ENCODE measurements at regions not wholly inside any gene's neighbourhood (a gene's known extent, or its start where the extent isn't known, plus 50 kb on each side); places are given as distances from the start of the nearest gene placed in this dataset.

DNA sequence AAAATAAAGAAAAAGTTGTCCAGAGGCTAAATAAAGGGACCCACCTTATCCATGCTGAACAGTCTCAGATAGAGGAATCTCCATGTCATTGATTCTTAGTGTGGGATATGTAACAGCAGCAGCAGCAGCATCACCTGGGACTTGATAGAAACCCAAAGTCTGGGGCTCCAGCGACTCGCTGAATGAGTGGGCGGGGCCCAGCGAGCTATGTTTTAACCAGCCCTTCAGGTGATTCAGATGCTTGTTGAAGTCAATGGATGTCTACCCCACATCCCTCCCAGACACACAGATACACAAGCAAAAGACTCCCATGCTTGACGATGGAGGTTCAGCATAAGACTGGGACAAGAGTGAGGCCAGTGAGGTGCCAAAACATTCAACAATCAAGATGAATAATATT is 298.6 kb downstream of the UBE3D start:
- no peaks in the 10 kb centered on the region for H3K9me3 ChIP-seq (ENCODE audit: low read depth)
- 0 out of 2 replicates have a peak, but pooled peaks cover 8% of the 10 kb centered on the region for H3K4me1 ChIP-seq (ENCODE audit: insufficient read depth)
- no peaks in the 10 kb centered on the region for H4K20me1 ChIP-seq (ENCODE audit: insufficient read depth)
- DNase-seq = no peak
- no peaks in the 10 kb centered on the region for H3K79me2 ChIP-seq (ENCODE audit: insufficient read depth)
- in situ Hi-C loops (cut with MboI) = no loop called here
- H3K4me3 ChIP-seq = no peak overlapping the region
- peak overlapping the region; percentile 8 for H3K4me2 ChIP-seq (ENCODE audit: unreplicated experiment)
- no peak overlapping the region for H3K9ac ChIP-seq
- TF ChIP-seq EZH2phosphoT487 (IDR thresholded peaks at IDR 0.05; ENCODE audit: insufficient read depth, low read depth) = no peak
- TF ChIP-seq EZH2 (IDR thresholded peaks at IDR 0.05; ENCODE audit: insufficient read depth, poor library complexity, severe bottlenecking) = no peak
- 67 to 79% methylated on average over 5 of the region's 5 CpGs for WGBS, 2 experiments (ENCODE audit: low coverage in 1 of 2, low lambda C conversion rate in 2 of 2, missing lambda C conversion rate in 2 of 2)
- no peak overlapping the region for H3K27ac ChIP-seq
- no peaks in the 10 kb centered on the region for H3K9me2 ChIP-seq (ENCODE audit: insufficient read depth)
- no peaks in the 10 kb centered on the region for H3F3A ChIP-seq (ENCODE audit: insufficient read depth)
- H3K27me3 ChIP-seq (replicated peaks; ENCODE audit: insufficient read depth) = no peaks in the 10 kb centered on the region
- H2AFZ ChIP-seq = no peak overlapping the region
- H3K36me3 ChIP-seq (ENCODE audit: low read depth) = no peaks in the 10 kb centered on the region

DNA sequence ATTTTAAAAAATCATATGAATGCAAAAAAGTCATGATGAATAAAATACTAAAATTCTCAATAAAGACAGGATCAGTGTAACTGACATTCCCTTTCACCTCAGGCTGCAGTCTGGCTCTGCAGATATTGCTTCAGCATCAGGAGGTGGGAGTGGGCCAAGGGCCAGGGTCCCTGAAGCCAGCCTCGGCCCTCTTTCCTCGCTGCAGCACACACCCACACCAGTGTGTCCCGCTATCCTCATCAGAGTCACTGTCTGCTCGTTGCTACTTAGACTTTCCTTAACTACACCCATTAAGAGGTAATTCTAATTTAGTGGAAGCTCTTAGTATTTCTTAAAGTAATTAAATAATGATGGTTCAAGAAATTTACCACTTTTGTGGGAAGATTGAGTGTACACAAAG is 298.2 kb downstream of the UBE3D start:
- H3K27ac ChIP-seq = no peak overlapping the region
- no peaks in the 10 kb centered on the region for H3K36me3 ChIP-seq (ENCODE audit: low read depth)
- no peaks in the 10 kb centered on the region for H3K79me2 ChIP-seq (ENCODE audit: insufficient read depth)
- H3K4me2 ChIP-seq (ENCODE audit: unreplicated experiment) = no peak overlapping the region
- 0 out of 2 replicates have a peak, but pooled peaks cover 8% of the 10 kb centered on the region for H3K4me1 ChIP-seq (ENCODE audit: insufficient read depth)
- no peaks in the 10 kb centered on the region for H3K9me2 ChIP-seq (ENCODE audit: insufficient read depth)
- H2AFZ ChIP-seq = no peak overlapping the region
- H3K9ac ChIP-seq = no peak overlapping the region
- no peaks in the 10 kb centered on the region for H4K20me1 ChIP-seq (ENCODE audit: insufficient read depth)
- WGBS, 2 experiments (ENCODE audit: low coverage in 1 of 2, low lambda C conversion rate in 2 of 2, missing lambda C conversion rate in 2 of 2) = 76 to 80% methylated on average over 4 of the region's 4 CpGs
- H3F3A ChIP-seq (ENCODE audit: insufficient read depth) = no peaks in the 10 kb centered on the region
- no peak for TF ChIP-seq EZH2 (IDR thresholded peaks at IDR 0.05; ENCODE audit: insufficient read depth, poor library complexity, severe bottlenecking)
- TF ChIP-seq EZH2phosphoT487 (IDR thresholded peaks at IDR 0.05; ENCODE audit: insufficient read depth, low read depth) = no peak
- H3K27me3 ChIP-seq (replicated peaks; ENCODE audit: insufficient read depth) = no peaks in the 10 kb centered on the region
- H3K9me3 ChIP-seq (ENCODE audit: low read depth) = no peaks in the 10 kb centered on the region
- H3K4me3 ChIP-seq = no peak overlapping the region
- in situ Hi-C loops (cut with MboI) = no loop called here
- DNase-seq = no peak

DNA sequence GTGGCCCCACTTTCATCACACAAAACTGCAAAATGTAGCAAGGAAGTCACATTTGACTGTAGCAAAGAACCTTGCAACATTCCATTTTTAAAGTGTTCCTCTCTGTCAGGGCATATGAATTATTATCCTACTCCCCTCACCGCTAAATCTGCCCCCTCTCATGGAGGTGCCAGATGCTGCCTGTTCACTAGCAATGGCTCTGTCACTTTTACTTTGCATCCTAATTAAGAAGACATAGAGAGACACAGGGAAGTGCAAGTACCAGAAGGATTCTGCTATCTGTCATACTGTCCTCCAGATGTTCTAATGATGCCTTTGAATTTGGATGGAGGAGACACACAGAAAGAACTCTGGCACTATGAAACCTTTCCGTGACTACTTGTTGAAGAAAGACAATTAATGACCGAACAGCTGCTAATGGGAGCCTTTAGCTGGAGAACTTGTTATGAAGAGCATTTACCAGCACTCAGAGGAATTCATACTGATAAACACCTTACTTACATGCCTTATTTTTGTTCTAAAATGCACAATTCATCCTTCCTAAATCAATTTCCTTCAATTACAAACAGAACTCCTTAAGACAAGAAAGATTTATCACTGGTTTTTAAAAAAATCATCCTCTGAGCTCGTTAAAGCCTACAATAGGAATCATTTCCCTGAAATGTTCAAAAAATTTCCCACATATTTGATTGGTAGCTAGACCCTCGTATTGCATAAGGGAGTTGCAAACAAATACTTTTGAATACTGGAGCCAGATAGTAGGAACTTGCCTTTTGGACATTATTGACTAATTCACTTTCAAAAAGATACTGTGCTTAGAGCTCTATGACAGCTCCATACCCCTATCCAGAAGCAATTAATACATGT is 292.6 kb downstream of the UBE3D start:
- in situ Hi-C loops (cut with MboI) = no loop called here

DNA sequence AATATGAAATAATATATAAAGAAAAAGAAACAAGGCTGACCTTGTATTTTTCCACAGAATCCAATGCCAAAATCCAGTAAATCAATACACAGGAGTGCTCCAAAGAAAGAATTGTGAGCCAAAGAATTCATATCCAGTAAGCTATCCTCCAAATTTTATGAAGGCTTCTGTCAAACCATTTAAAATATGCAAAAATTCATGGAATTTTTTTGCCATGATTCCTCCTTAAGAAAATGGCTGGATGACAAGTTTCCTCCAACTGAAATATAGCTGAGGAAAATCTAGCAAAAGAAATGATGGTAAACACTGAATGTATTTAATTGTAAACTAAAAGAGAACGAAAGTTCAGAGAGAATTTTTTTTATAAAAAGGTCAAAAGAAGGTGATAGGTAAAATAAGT is 290.3 kb downstream of the UBE3D start:
- TF ChIP-seq EZH2phosphoT487 (IDR thresholded peaks at IDR 0.05; ENCODE audit: insufficient read depth, low read depth) (no peak), EZH2 (IDR thresholded peaks at IDR 0.05; ENCODE audit: insufficient read depth, poor library complexity, severe bottlenecking) (no peak)

More for the DNA sequence above, 292.6 kb downstream of the UBE3D start:
- Histone ChIP-seq H3K4me2 (ENCODE audit: unreplicated experiment) (no peak overlapping the region), H3K4me3 (no peak overlapping the region), H3K27me3 (replicated peaks; ENCODE audit: insufficient read depth) (no peaks in the 10 kb centered on the region), H3K9me3 (ENCODE audit: low read depth) (no peaks in the 10 kb centered on the region), H2AFZ (no peak overlapping the region), H3F3A (ENCODE audit: insufficient read depth) (no peaks in the 10 kb centered on the region), H3K27ac (no peak overlapping the region), H4K20me1 (ENCODE audit: insufficient read depth) (no peaks in the 10 kb centered on the region), H3K9ac (no peak overlapping the region), H3K79me2 (ENCODE audit: insufficient read depth) (no peaks in the 10 kb centered on the region), H3K4me1 (ENCODE audit: insufficient read depth) (peaks cover 17% of the 10 kb centered on the region), H3K36me3 (ENCODE audit: low read depth) (no peaks in the 10 kb centered on the region), H3K9me2 (ENCODE audit: insufficient read depth) (no peaks in the 10 kb centered on the region)
- no peak for DNase-seq
- 38 to 39% methylated on average over 5 of the region's 5 CpGs for WGBS, 2 experiments (ENCODE audit: low coverage in 1 of 2, low lambda C conversion rate in 2 of 2, missing lambda C conversion rate in 2 of 2)
- TF ChIP-seq EZH2phosphoT487 (IDR thresholded peaks at IDR 0.05; ENCODE audit: insufficient read depth, low read depth) (no peak), EZH2 (IDR thresholded peaks at IDR 0.05; ENCODE audit: insufficient read depth, poor library complexity, severe bottlenecking) (no peak)

More for the DNA sequence above, 290.3 kb downstream of the UBE3D start:
- H3K9ac ChIP-seq = no peak overlapping the region
- H3K36me3 ChIP-seq (ENCODE audit: low read depth) = no peaks in the 10 kb centered on the region
- H3K79me2 ChIP-seq (ENCODE audit: insufficient read depth) = no peaks in the 10 kb centered on the region
- no peak overlapping the region for H3K27ac ChIP-seq
- no peaks in the 10 kb centered on the region for H4K20me1 ChIP-seq (ENCODE audit: insufficient read depth)
- H3K4me3 ChIP-seq = no peak overlapping the region
- peaks cover 17% of the 10 kb centered on the region for H3K4me1 ChIP-seq (ENCODE audit: insufficient read depth)
- peak; percentile 39 for DNase-seq
- H3K4me2 ChIP-seq (ENCODE audit: unreplicated experiment) = peak overlapping the region; percentile 4
- no peaks in the 10 kb centered on the region for H3F3A ChIP-seq (ENCODE audit: insufficient read depth)
- H3K27me3 ChIP-seq (replicated peaks; ENCODE audit: insufficient read depth) = no peaks in the 10 kb centered on the region
- no peaks in the 10 kb centered on the region for H3K9me3 ChIP-seq (ENCODE audit: low read depth)
- WGBS, 2 experiments (ENCODE audit: low coverage in 1 of 2, low lambda C conversion rate in 2 of 2, missing lambda C conversion rate in 2 of 2) = 73 to 79% methylated on average over 1 of the region's 1 CpG
- H3K9me2 ChIP-seq (ENCODE audit: insufficient read depth) = no peaks in the 10 kb centered on the region
- H2AFZ ChIP-seq = peak overlapping the region; percentile 38
- in situ Hi-C loops (cut with MboI) = no loop called here

All from GM23248 (cell line).